AG04450 (cell line): ENCODE measurements at regions not wholly inside any gene's neighbourhood (a gene's known extent, or its start where the extent isn't known, plus 50 kb on each side); places are given as distances from the start of the nearest gene placed in this dataset.

Experiments
- CTCF ChIA-PET: fragments of 300-600, 350-600 bp; formaldehyde crosslinking; extraction: SDS; loops from one replicate; lab custom pipeline; 2022; ENCODE audit warnings: antibody characterized with exemption, inconsistent platforms; lab: Charles Lee
- POLR2A ChIA-PET: fragments of 350-600 bp; formaldehyde crosslinking; extraction: SDS; loops from one replicate; lab custom pipeline; 2021; ENCODE audit warnings: antibody characterized with exemption, inconsistent platforms; lab: Yijun Ruan, JAX
- DNase-seq: peaks from one replicate; pipeline ENCODE4 v3.0.0-alpha.2; 2011; ENCODE audit warnings: low read depth, low spot score
- H3K27ac ChIP-seq: one replicate; pipeline ENCODE4 v1.5.1; 2012; ENCODE audit warnings: low read depth, low read length, control low read depth
- H3K27me3 ChIP-seq: one replicate; pipeline ENCODE4 v1.6.0; 2012; ENCODE audit warnings: low read length; ENCODE audit not compliant: control insufficient read depth, insufficient read depth
- H3K4me3 ChIP-seq: 2 replicates; pipeline ENCODE4 v1.5.1; 2011; ENCODE audit warnings: mild to moderate bottlenecking, low read depth, low read length, control low read depth
- H3K9me3 ChIP-seq: 2 replicates; pipeline ENCODE4 v1.5.1; 2012; ENCODE audit warnings: low read length; ENCODE audit not compliant: control insufficient read depth, insufficient read depth
- CTCF ChIP-seq: IDR thresholded peaks from 2 replicates; pipeline ENCODE4 v1.5.1; 2011; ENCODE audit warnings: low read depth, low read length, control low read depth, inconsistent platforms

DNA sequence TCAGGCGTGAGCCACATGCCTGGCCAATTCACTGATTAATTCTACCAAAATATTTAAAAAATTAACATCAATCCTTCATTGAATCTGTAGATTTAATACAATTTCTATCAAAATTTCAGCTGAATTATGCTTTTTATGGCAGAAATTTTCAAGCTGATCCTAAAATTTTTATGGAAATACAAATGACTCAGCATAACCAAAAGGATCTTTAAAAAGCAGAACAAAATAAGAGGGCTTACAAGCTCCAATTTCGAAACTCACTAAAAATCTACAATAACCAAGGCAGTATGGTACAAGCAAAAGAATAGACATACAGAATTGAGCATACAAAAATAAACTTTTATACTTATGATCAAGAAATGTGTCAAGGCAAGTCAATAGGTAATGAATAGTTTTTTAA is 180.4 kb upstream of the CTNNB1 start:
- no peaks in the 10 kb centered on the region for H3K27me3 ChIP-seq
- no peak for DNase-seq
- H3K9me3 ChIP-seq: no peaks in the 10 kb centered on the region
- TF ChIP-seq CTCF: no peak
- ChIA-PET CTCF (no interaction called here), POLR2A (no interaction called here)
- no peak overlapping the region for H3K4me3 ChIP-seq
- no peak overlapping the region for H3K27ac ChIP-seq

- POLR2A ChIA-PET: no interaction called here
- Histone ChIP-seq H3K4me3 (no peak overlapping the region), H3K27ac (no peak overlapping the region), H3K9me3 (no peaks in the 10 kb centered on the region), H3K27me3 (no peaks in the 10 kb centered on the region)
- TF ChIP-seq CTCF: no peak
- DNase-seq: no peak
- CTCF ChIA-PET: no interaction called here
These were observed 175.1 kb upstream of the CTNNB1 start for GRCh38 chr3:41024031-41024836.

DNA sequence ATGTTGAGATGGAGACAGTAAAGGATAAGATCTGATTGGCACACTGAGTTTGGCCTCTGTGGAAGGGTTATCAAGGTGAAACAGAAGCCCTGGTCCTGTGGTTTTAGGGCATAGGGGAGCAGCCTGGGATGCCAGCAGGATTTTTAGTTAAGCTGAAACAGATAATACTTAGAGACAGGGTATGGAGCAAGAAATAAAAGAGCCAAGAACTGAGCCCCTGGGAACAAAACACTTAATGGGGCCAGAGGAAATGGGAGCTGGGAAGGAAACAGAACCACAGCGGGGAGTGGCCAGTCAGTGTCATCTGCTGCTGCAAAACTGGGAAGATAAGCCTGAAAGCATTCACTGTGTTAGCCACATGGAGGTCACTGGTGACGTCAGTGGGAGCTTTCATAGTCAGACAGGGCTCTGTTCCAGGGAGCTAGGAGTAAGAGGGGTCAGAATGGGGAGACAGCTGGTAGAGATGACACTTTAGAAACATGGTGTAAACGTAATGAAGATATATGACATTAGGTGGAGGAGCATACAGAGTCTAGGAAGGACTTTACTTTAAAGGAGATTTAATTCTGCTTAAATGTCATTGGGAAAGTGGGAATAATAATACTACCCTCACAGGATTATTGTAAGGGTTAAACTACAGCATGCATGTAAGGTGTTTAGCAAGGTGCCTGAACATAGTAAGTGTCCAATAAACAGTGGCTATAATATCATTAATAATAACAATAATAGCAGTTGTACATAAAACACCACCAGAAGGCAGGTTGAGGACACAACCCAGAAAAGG is 172.7 kb upstream of the CTNNB1 start:
- no peak for TF ChIP-seq CTCF
- no peaks in the 10 kb centered on the region for H3K27me3 ChIP-seq
- no peak overlapping the region for H3K4me3 ChIP-seq
- peak; percentile 7 for DNase-seq
- no peak overlapping the region for H3K27ac ChIP-seq
- H3K9me3 ChIP-seq: no peaks in the 10 kb centered on the region
- POLR2A ChIA-PET: no interaction called here
- CTCF ChIA-PET: no interaction called here

DNA sequence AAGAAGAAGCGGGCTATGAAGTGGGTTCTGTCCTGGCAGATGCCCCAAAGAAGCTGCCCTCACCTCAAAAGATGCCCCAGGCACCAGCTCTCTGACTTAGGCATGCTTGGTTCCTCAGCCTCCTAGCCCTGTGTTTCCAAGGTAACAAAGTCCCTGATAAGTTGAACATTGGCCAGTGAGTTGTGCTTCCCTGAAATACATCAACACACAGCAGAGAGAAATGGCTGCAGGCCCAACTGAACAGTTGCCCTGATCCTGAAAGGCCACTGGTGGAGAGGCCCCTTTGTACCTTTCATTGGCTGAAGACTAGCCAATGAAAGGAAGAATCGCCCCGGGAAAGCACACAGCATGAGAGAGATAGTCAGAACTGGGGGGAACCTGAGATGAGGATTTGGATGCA is 169.9 kb upstream of the CTNNB1 start:
- Histone ChIP-seq H3K27ac (no peak overlapping the region), H3K27me3 (peaks cover 3% of the 10 kb centered on the region), H3K9me3 (no peaks in the 10 kb centered on the region), H3K4me3 (no peak overlapping the region)
- no peak for DNase-seq
- CTCF ChIA-PET: no interaction called here
- TF ChIP-seq CTCF: no peak
- POLR2A ChIA-PET: no interaction called here

DNA sequence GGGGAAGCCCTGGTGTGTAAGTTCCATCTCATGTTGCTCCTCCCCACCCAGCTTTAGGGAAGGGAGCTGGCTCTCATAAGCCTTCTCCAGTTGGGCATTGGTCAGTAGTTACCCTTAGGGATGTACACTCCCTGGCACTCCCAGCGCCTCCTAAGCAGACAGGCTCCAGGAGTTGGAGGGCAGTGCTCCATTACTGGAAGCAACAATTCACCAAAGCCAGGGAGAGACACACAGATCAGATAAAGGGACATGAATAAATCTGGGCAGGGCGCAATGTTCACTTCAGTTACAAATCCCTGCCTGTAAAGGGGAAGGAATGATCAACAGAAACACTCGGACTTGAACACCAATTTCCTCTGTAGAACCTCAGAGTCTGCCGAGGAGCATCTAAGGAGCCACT is 169.1 kb upstream of the CTNNB1 start:
- TF ChIP-seq CTCF: no peak
- no peak for DNase-seq
- POLR2A ChIA-PET: no interaction called here

More for the DNA sequence above, 169.1 kb upstream of the CTNNB1 start:
- no peak overlapping the region for H3K4me3 ChIP-seq
- H3K27me3 ChIP-seq: peaks cover 3% of the 10 kb centered on the region
- H3K27ac ChIP-seq: no peak overlapping the region
- CTCF ChIA-PET: no interaction called here
- no peaks in the 10 kb centered on the region for H3K9me3 ChIP-seq
